Transverse colon (tissue), 4 donors: ENCODE measurements at regions not wholly inside any gene's neighbourhood (a gene's known extent, or its start where the extent isn't known, plus 50 kb on each side); places are given as distances from the start of the nearest gene placed in this dataset.
"Not testable (repeated sequence)": the region's sequence is repeated elsewhere in the genome, so short reads cannot be mapped to it uniquely, and the experiment has no call there.

Experiments used
- CTCF ChIP-seq, 5 experiments: fragments of 200-600 bp in 3 of 5; fragments of 450-650 bp in 2 of 5; sonication (generic) in 3 of 5; IDR thresholded peaks; 1 replicate in 2 of 5; 2 replicates in 3 of 5; pipeline ENCODE4 v1.5.1; 2016 to 2017; ENCODE audit warnings: antibody characterized with exemption in 5 of 5, inconsistent platforms in 3 of 5, mild to moderate bottlenecking in 2 of 5, moderate library complexity in 1 of 5
- EP300 ChIP-seq: sonication (generic); formaldehyde crosslinking; IDR thresholded peaks from one replicate; pipeline ENCODE4 v1.6.1; 2017; ENCODE audit warnings: antibody characterized with exemption, low read depth
- POLR2A ChIP-seq: fragments of 450-650 bp; IDR thresholded peaks from one replicate; pipeline ENCODE4 v1.6.1; 2016; ENCODE audit warnings: antibody characterized with exemption, mild to moderate bottlenecking, moderate library complexity
- POLR2AphosphoS5 ChIP-seq, 3 donors: sonication (generic); formaldehyde crosslinking; IDR thresholded peaks; one replicate each; pipeline ENCODE4 v1.6.1; 2016; ENCODE audit warnings: antibody characterized with exemption in 3 of 3

- not testable (repeated sequence) for TF ChIP-seq CTCF (IDR thresholded peaks at IDR 0.05); POLR2A; EP300; POLR2AphosphoS5 (IDR thresholded peaks at IDR 0.05)
Measured at GRCh38 chr13:80998603-80999002, 657.7 kb upstream of the SPRY2 start.
